Omental fat pad (tissue), 3 donors: ENCODE measurements at regions not wholly inside any gene's neighbourhood (a gene's known extent, or its start where the extent isn't known, plus 50 kb on each side); places are given as distances from the start of the nearest gene placed in this dataset.

Experiments used
- ATAC-seq: fragments of 150-250 bp; one replicate; pipeline ENCODE4 v1.9.1; 2016; ENCODE audit warnings: mild to moderate bottlenecking, moderate library complexity; ENCODE audit not compliant: low FRiP score
- DNase-seq: peaks from one replicate; pipeline ENCODE4 v3.0.0-alpha.2; 2019; ENCODE audit warnings: low spot score
- CTCF ChIP-seq, 3 donors: fragments of 450-650 bp; IDR thresholded peaks; one replicate each; pipeline ENCODE4 v1.5.1; 2016 to 2017; ENCODE audit warnings: antibody characterized with exemption in 3 of 3, mild to moderate bottlenecking in 3 of 3, moderate library complexity in 2 of 3

GRCh38 chr10:129402459-129402858 lies 64.6 kb upstream of the MGMT start:
- ATAC-seq = no peak
- TF ChIP-seq CTCF (IDR thresholded peaks at IDR 0.05) = no peak
- DNase-seq = no peak

GRCh38 chr10:129404091-129404490 lies 63.0 kb upstream of the MGMT start:
- no peak for DNase-seq
- no peak for TF ChIP-seq CTCF (IDR thresholded peaks at IDR 0.05)
- ATAC-seq = no peak

- no peak for ATAC-seq
- no peak for DNase-seq
- TF ChIP-seq CTCF (IDR thresholded peaks at IDR 0.05) = no peak
Observed at GRCh38 chr10:129405389-129405788, 61.7 kb upstream of the MGMT start.

GRCh38 chr10:129410688-129411392 lies 56.2 kb upstream of the MGMT start:
- DNase-seq (no peak), ATAC-seq (no peak)
- no peak for TF ChIP-seq CTCF (IDR thresholded peaks at IDR 0.05)

GRCh38 chr10:129411393-129411705 lies 55.7 kb upstream of the MGMT start:
- no peak for ATAC-seq
- no peak for TF ChIP-seq CTCF (IDR thresholded peaks at IDR 0.05)
- DNase-seq = no peak

- ATAC-seq (no peak), DNase-seq (no peak)
- TF ChIP-seq CTCF (IDR thresholded peaks at IDR 0.05) = no peak
Observed at GRCh38 chr10:129411772-129412171, 55.3 kb upstream of the MGMT start.

- DNase-seq (no peak), ATAC-seq (no peak)
- TF ChIP-seq CTCF (IDR thresholded peaks at IDR 0.05) = no peak
Observed at GRCh38 chr10:129413024-129413423, 54.0 kb upstream of the MGMT start.
